HG03103 (cell line): ENCODE measurements at regions not wholly inside any gene's neighbourhood (a gene's known extent, or its start where the extent isn't known, plus 50 kb on each side); places are given as distances from the start of the nearest gene placed in this dataset.
"Not testable (repeated sequence)": the region's sequence is repeated elsewhere in the genome, so short reads cannot be mapped to it uniquely, and the experiment has no call there.

Experiments used
- ATAC-seq: cut with Tn5 transposase; IDR thresholded peaks from one replicate; pipeline ENCODE4 v1.9.1; 2021; ENCODE audit warnings: low read depth; ENCODE audit not compliant: unreplicated experiment

DNA sequence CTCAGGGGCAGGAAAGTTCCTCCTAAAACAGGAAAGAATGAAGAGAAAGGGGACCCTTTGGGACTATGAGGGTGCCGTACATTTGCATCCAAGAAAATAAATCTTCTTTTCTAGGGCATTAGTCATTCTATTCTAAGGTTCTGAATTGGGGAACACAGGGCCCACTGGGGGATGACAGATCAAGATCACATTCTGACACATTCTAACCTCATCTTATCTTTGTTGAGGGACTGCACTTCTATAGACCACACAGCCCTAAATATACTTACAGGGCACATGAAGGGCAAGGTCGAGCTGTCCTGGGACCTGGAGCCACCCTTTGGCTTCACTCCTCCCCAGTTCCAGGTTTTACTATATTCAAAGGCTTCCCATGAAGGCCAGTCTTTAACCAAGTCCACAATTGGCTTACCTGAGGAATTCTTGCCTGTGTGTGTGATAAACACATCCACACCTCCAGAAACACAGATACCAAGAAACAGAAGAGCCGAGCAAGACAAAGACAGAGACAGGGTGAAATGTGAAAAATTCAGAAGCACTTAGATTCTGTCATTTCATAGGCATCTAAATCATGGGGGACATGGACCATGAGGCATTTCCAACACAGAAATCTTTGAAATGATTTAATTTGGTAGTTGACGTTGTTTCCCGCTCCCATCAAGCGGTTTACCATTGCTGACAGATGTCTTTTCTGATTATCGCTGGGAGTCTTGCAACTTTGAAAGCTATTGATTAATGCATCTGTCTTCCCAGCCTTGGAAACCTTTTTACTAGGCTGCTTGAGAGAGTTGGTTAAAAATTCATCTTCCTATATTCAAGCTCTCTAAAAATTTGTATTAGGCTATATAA, 75.8 kb downstream of the CCDC71L start:
- no peak for ATAC-seq

DNA sequence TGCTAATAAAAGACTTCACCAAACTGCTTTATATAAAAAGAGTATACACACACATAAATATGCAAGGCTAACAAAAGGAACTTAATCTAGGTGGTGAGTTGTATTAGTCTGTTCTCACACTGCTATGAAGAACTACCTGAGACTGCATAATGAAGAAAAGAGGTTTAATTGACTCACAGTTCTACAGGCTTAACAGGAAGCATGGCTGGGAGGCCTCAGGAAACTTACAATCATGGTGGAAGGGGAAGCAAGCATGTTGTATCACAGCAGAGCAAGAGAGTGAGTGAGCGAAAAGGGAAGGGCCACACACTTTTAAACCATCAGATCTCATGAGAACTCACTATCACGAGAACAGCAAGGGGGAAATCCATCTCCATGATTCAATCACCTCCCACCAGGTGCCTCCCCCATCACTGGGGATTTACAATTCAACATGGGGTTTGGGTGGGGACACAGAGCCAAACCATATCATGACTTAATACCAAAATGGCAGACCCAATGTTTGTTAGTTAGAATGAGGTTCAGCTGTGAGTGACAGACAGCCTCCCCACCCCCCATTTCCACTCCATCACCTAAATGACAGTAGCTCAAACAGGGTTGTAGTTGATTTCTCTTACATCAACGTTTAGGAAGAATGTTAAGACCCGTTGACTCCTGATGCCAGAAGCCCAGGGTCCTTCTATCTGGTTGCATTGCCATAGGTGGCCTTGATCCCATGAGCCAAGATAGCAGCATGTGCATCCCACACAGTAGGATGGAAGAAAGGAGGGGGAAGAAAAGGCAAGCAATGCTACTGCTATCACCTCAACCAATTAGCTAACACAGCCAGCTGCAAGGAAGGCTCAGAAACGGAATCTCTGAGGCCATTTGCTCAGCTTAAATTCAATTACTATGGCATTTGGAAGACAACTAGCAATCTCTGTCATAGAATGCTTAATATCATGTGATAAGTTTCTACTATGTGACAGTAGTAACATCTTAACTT, 77.0 kb downstream of the CCDC71L start:
- no peak for ATAC-seq

DNA sequence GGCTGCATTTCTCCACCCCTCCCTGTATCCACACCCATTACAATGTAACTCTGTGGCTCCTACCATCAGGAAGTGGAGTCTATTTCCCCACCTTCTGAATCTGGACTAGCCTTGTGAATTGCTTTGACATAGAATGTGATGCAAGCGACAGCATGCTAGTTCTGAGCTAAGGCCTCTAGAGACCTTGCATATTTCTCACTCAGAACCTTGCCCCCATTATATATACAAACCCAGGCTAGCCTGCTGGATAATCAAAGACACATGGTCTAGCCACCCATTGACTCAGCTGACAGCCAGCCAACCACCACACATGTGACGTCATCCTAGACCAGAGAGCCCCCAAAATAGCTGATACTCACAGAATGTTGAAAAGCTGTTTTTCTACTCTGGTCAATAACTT, 77.9 kb downstream of the CCDC71L start:
- no peak for ATAC-seq

DNA sequence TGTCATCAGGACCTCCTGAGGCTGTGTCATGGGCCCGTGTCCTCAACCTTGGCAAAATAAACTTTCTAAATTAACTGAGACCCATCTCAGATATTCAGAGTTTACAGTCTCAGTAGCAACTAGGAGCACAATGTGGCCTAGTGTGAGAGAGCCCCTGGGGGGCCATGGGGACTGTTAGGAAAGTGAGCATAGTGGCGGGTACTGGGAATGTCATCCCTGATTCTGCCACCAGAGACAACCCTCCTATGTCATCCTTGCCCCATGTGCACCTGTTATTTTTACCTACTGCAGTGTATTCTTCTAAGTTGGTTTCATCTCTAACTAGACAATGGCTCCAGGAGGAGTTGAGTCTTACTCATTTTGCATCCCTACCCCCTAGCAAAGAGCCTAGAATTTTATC, 78.6 kb downstream of the CCDC71L start:
- no peak for ATAC-seq

DNA sequence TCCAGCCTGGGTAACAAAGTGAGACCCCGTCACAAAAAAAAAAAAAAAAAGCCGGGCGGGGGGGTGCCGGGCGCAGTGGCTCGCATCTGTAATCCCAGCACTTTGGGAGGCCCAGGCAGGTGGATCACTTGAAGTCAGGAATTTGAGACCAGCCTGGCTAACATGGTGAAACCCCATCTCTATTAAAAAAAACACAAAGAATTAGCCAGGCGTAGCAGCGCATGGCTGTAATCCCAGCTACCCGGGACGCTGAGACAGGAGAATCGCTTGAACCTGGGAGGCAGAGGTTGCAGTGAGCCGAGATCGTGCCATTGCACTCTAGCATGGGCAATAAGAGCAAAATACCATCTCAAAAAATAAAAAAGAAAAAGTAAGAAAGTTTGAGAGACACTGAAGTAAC, 81.9 kb downstream of the CCDC71L start:
- ATAC-seq: not testable (repeated sequence)

GRCh38 chr7:106575138-106575823, 85.7 kb downstream of the CCDC71L start:
- no peak for ATAC-seq

GRCh38 chr7:106573738-106574137, 87.2 kb downstream of the CCDC71L start:
- ATAC-seq: no peak

DNA sequence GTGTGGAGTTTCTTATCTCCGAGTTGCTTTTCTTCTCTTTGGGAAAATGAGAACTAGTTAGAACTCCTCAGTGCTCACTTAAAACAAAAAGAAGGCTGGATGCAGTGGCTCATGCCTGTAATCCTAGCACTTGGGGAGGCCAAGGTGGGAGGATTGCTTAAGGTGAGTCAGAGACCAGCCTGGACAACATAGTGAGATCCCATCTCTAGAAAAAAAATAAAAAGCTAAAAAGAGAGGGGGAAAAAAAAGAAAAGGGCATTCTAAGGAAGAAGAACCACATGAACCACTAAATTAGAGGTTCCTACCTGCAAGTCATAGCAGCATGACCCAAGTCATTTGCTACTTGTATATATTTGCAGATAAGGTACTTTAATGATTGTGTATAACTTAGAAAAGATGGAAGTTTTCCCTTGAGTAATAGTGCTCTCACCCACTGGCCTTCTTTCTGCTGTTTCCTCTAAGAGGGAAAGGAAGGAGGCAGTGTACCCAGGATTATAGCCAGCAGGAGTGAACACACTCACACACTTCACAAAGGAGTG, 87.8 kb downstream of the CCDC71L start:
- ATAC-seq: no peak

DNA sequence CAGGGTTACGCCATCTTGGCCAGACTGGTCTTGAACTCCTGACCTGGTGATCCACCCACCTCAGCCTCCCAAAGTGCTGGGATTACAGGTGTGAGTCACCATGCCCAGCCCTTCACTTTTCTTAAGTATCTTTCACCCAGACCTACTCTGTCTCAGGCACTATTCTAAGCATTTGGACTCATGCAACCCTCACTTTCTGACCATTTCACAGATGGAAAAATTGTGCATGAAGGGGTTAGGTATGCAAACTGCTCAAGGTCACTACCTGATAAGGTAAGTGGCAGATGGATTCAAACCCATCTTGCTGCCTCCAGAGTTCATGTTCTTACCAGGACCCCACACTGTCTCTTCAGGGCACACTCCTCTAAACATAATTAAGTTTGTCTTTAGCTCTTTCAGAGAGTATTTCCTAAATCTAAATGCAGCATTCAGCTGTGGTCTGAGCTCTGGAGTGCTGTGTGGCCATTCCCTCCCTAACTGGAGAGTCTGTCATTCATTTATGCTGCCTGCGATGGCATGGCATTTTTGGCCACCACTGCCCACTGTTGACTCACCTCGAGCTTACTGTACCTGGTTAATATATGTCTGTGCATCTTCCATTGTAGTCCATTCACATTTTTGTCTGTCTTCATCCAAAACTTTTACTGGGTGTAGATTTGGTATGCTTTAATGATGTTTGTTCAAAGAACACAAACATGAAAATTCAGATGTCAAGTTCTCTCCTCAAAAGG, 88.4 kb downstream of the CCDC71L start:
- no peak for ATAC-seq

DNA sequence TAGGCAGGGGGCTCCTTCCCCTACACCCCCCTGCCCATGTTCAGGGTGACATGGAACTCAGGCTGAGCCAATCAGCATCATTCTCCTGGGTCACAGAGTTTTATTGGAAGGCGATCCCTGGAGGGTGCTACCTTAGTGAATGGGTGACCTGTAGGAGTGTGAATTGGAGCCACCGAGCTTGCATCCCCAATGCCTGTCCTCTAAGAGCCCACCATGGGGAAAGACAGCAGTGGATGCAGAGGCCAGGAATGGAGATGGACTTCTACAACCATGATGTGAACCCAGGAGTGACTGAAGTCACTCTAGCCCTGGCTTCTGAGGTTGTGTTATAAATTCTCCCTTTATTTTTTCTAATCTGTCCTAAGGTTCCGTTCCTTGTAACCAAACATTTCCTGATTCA, 89.4 kb downstream of the CCDC71L start:
- no peak for ATAC-seq

GRCh38 chr7:106570948-106571418, 90.0 kb downstream of the CCDC71L start:
- no peak for ATAC-seq

DNA sequence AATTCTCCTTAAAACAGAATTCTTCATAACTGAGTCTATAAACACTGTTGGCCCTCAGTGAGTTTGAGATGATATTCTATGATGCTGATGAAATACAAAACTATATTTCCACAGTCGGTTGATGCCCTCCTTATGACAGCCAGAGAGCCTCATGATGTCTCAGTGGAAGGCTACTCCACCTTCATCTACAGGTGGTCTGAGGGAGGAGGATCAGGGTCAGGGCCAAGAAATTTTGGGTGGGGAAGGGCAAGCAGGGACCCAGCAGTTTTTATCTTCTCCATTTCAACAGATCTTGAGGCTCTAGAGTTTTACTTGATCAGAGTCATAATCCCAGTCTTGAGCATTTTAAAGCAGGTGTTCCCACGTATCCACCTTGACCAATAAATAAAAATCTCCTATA, 90.8 kb downstream of the CCDC71L start:
- ATAC-seq: no peak

DNA sequence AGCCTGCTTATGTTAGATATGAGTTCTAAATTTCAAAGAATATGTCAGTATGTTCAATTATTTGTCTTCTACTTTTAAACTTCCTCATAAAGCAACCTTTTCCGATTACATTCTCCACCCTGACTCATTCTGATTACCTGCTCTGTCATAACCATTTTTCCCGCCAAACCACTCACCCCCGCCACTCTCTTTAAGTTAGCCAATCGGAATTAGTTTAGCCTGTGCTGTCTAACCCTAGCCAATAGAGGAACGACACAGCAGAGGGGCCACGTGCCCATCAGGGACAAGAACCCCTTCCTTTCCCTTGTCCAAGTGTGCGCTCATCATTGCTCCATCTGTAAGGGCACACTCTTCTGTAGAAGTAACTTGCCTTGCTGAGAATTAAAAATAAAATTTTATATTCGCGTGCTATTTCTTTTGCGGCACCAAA, 91.4 kb downstream of the CCDC71L start:
- no peak for ATAC-seq

DNA sequence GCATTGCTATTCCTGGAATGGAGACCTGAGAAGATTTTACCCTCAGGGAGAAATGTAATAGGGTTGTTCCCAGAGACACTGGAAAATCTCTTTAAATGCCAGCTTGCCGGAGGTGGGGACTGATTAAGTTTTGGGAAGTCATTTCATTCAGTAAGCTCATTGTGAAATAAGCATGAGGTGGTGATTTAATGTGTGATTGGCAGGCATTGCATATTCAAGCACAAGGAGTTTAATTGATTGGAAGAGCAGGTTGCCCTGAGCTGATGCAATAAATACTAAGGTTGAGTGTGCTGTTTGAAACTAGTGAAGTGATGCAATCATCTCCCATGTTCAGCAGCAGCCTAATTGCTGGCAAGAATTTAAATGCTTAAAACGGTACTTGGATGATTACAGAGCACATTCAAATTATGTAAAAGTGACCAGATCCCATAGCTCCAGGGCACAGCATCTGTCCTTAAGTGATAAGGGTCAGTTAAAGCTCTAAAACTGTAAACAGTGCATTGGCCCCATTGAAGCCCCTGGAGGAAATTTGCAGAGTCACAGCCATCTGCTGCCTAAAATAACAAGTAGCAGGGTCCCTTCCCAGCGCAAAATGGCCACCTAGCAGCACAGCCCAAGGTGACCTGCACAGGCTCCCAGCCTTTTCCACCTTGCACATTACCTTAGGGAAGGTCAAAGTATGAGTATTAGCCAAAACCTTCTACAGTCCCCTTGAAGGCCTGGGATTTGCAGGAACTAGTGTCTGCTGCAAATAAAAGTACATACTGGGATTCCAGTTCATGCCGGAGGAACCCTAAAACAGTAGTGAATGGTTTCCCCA, 92.1 kb downstream of the CCDC71L start:
- ATAC-seq: no peak

DNA sequence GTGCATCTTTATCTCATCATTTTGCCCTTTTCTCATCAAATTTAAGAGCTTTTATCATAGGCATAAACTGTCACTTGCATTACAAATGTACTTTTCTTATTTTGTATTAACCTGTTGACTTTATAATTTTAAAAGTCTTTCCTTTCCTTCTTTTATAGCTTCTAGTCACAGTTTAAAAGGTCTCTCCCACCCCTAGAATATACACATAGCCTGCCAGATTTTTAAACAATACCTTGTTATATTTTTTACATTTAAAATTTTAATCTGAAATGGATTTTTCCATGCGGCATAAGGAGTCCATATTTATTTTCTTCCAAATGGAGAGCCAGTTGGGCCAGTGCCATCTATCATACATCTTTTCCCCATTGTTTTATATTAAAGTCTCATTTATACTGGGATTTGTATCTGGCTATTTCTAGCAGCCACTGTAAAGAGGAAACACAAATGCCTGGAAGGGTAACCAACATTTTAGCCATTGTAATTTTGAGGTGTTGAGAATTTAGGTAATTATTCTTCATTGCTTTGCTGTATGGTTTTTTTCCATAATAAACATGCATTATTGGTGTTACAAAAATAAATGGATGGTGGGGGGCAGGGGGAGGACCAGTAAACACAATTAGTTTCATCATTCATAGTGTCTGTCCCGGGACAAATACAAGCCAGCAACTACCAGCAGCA, 92.8 kb downstream of the CCDC71L start:
- no peak for ATAC-seq

DNA sequence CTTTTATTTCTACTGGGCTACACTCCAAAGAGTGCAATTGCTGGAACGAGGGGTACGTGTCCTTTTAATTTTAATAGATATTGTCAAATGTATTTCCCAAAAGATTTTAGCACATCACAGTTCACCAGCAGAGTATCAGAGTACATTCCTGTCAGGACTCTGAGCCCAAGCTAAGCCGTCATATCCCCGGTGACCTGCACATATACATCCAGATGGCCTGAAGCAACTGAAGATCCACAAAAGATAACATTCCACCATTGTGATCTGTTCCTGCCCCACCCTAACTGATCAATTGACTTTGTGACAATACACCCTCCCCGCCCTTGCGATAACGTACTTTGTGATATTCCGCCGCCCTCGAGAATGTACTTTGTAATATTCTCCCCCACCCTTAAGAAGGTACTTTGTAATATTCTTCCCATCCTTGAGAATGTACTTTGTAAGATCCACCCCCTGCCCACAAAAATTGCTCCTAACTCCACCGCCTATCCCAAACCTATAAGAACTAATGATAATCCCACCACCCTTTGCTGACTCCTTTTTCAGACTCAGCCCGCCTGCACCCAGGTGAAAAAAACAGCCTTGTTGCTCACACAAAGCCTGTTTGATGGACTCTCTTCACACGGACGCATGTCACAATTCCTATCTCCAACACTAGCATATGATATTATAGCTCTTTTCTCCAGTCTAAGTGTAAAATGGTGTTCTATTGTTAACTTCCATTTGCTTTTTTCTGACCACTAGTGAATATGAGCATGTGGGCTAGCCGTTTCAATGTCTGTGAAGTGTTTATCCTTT, 93.6 kb downstream of the CCDC71L start:
- not testable (repeated sequence) for ATAC-seq

DNA sequence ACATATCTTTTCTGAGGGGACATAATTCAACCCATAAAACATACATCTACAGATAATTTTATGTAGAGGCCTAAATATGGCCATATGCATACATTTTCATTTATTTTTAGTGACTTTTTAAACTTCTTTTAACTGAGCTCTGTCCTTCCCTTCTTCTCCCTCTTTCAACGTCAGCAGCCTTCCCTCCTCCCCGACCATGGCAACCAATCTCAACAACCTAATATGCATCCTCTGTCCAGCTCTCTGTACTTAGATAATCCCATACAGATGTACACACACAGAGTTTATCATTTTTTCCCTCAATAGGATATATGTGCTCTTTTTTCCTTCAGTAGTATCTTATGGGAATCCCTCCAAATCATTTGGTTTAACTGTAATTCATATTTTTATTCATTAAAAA, 94.3 kb downstream of the CCDC71L start:
- ATAC-seq: no peak

- no peak for ATAC-seq
These were observed 94.8 kb downstream of the CCDC71L start for GRCh38 chr7:106566196-106566595.
